ENCODE measurements at regions not wholly inside any gene's neighbourhood (a gene's known extent, or its start where the extent isn't known, plus 50 kb on each side); places are given as distances from the start of the nearest gene placed in this dataset.
"Not testable (repeated sequence)": the region's sequence is repeated elsewhere in the genome, so short reads cannot be mapped to it uniquely, and the experiment has no call there.

DNA sequence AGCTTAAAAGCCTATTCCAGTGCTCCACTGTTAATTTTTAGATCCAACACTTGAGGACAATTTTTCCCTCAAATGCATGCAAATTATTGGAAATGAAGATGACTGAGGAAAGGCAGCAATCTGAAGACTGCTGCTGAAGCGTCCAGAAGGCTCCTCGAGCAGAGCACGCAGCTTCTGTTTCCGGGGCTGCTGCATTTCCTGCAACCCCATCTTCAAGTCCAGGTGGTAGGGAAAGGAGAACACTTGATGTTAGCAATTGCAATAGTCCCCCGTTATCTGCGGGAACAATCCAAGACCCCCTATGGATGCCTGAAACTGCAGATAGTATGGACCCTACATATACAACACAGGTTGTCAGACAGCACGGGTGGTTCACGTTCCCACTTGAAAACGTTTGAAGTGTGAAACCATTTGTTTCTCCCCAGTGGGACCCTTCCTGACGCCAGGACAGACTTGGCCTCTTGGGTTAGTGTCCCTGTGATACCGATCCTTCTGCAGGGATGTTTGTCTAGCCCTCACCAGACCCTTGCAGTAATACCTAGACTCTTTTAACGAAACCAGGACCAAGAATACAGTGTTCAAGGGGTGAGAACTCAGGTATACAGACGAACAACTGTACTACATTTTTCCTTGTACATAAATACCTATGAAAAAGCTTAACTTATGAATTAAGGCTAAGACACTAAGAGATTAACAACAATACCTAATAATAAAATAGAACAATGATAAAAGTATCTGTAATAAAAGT, 152.3 kb downstream of the HSD17B3 start:
- no peak for TF ChIP-seq POLR2A (IDR thresholded peaks at IDR 0.05)
- TF ChIP-seq, protein P1, sequence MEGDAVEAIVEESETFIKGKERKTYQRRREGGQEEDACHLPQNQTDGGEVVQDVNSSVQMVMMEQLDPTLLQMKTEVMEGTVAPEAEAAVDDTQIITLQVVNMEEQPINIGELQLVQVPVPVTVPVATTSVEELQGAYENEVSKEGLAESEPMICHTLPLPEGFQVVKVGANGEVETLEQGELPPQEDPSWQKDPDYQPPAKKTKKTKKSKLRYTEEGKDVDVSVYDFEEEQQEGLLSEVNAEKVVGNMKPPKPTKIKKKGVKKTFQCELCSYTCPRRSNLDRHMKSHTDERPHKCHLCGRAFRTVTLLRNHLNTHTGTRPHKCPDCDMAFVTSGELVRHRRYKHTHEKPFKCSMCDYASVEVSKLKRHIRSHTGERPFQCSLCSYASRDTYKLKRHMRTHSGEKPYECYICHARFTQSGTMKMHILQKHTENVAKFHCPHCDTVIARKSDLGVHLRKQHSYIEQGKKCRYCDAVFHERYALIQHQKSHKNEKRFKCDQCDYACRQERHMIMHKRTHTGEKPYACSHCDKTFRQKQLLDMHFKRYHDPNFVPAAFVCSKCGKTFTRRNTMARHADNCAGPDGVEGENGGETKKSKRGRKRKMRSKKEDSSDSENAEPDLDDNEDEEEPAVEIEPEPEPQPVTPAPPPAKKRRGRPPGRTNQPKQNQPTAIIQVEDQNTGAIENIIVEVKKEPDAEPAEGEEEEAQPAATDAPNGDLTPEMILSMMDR (IDR thresholded peaks at IDR 0.05 in 4 of 5, conservative IDR thresholded peaks at IDR 0.05 in 1 of 5): no peak
- no peaks in the 10 kb centered on the region for H3K4me1 ChIP-seq
- no peak overlapping the region for H3K4me3 ChIP-seq
- no peaks in the 10 kb centered on the region for H3K36me3 ChIP-seq
- H3K27me3 ChIP-seq: no peaks in the 10 kb centered on the region
- no peak for DNase-seq
- no peak for ATAC-seq
- in situ Hi-C loops (cut with MboI; ENCODE audit: low sequenced_read_pairs in 4 of 4) (no loop called here), intact Hi-C loops (cut with DNase I; ENCODE audit: low total_unique reads) (no loop called here)
- H3K9me3 ChIP-seq: no peaks in the 10 kb centered on the region
- H3K27ac ChIP-seq: no peak overlapping the region

DNA sequence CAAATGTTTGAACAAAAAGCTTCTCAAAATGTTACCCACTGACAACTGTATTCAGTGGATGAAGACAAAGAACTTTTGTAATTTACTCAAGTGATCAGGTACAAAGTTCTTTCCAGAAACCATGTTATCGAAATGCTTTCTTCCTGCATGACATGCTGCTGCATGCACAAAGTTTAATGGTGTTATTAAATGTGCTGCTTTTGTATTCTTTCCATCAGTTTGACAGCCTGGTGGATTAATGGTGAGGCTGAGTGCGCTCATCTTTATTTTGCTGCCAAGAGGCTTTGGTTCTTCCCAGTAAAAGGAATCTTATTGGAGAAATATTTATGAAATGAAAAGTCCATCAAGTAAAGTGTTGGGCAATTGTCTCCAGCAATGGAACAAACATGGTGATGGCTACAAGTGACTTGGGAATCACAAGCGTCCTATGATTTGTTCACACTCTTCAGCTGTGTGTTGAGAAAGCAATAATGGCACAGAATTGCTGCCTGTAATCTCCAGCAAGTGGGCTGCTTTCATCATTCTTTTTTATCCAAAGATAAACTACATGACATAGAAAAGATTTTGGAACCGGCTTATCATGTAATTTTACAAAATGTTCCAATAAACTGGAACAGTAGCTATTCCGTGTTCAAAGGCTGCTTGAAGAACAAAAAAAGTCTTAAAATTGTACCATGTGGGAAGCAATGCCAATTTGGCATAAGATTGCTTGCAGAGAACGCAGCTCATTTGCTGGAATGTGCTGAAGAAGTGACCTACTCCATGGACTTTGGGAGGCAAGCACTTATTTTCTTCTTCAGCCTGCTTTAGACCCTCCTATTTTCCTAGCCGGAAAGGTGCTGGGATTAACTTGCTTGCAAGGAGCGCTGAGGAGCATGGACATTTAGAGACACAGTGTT, 153.1 kb downstream of the HSD17B3 start:
- H3K4me3 ChIP-seq: no peak overlapping the region
- in situ Hi-C loops (cut with MboI; ENCODE audit: low sequenced_read_pairs in 4 of 4) (no loop called here), intact Hi-C loops (cut with DNase I; ENCODE audit: low total_unique reads) (no loop called here)
- H3K27ac ChIP-seq: no peak overlapping the region
- no peak for TF ChIP-seq POLR2A (IDR thresholded peaks at IDR 0.05)
- TF ChIP-seq, protein P1 (IDR thresholded peaks at IDR 0.05 in 4 of 5, conservative IDR thresholded peaks at IDR 0.05 in 1 of 5): no peak
- DNase-seq (no peak), ATAC-seq (peak in 1 of 2 donors; percentile 50)
- no peaks in the 10 kb centered on the region for H3K4me1 ChIP-seq
- H3K9me3 ChIP-seq: no peaks in the 10 kb centered on the region
- no peaks in the 10 kb centered on the region for H3K27me3 ChIP-seq
- no peaks in the 10 kb centered on the region for H3K36me3 ChIP-seq

DNA sequence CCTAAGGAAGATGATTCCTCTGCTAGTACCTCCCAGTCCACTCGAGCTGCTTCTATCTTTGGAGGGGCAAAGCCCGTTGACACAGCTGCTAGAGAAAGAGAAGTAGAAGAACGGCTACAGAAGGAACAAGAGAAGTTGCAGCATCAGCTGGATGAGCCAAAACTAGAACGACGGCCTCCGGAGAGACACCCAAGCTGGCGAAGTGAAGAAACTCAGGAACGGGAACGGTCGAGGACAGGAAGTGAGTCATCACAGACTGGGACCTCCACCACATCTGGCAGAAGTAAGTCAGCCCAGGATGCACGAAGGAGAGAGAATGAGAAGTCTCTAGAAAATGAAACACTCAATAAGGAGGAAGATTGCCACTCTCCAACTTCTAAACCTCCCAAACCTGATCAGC, 154.9 kb downstream of the HSD17B3 start:
- H3K4me1 ChIP-seq; H3K4me3 ChIP-seq; ATAC-seq; H3K27ac ChIP-seq; H3K9me3 ChIP-seq; H3K36me3 ChIP-seq; intact Hi-C loops (cut with DNase I; ENCODE audit: low total_unique reads); in situ Hi-C loops (cut with MboI; ENCODE audit: low sequenced_read_pairs in 4 of 4); H3K27me3 ChIP-seq: not testable (repeated sequence)
- peak; percentile 20 to 57 for DNase-seq

DNA sequence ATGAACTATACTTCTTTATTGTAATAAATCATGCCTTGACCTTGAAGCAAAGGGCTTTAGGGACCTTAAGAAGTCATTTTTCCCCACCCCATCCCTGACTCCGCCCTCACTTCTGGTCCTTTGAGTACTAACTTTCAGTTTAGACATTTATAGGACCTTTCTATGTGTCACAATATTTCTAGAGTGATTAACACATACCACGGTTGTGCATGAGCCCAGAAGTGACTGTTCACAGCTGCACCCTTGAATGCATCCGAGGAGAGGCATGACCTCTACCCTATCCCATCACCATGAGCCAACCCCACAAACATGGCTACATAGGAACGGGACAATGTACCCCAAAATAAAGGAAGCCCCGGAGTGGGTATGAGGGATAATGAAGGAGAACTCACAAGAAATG, 160.3 kb downstream of the HSD17B3 start:
- H3K27me3 ChIP-seq: peaks cover 0 to 6% (median 2%) of the 10 kb centered on the region in 3 donors
- ATAC-seq: no peak
- in situ Hi-C loops (cut with MboI; ENCODE audit: low sequenced_read_pairs in 4 of 4) (no loop called here), intact Hi-C loops (cut with DNase I; ENCODE audit: low total_unique reads) (no loop called here)
- no peak overlapping the region for H3K27ac ChIP-seq
- DNase-seq: no peak
- TF ChIP-seq POLR2A (IDR thresholded peaks at IDR 0.05): no peak
- TF ChIP-seq, protein P1 (IDR thresholded peaks at IDR 0.05 in 4 of 5, conservative IDR thresholded peaks at IDR 0.05 in 1 of 5): no peak
- H3K4me1 ChIP-seq: no peaks in the 10 kb centered on the region
- no peak overlapping the region for H3K4me3 ChIP-seq
- no peaks in the 10 kb centered on the region for H3K9me3 ChIP-seq
- H3K36me3 ChIP-seq: no peaks in the 10 kb centered on the region

DNA sequence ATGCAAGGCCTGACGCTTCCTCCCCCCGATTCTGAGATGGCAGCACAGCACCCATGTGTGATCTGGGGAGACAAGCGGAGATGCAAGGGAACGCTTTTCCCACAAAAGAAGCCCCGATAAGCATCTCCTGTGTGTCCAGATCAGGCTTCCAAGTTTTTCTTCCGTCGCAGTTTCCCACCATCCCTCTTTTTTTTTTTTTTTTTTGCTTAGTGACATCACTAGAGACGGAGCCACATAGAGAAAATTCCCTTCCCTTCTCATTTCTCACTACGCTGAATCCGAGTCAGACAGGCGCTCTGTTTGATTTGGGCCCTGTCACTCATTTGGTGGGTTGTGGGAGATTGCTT, 160.9 kb downstream of the HSD17B3 start:
- no peak for ATAC-seq
- Histone ChIP-seq H3K4me3 (no peak overlapping the region), H3K27me3 (peaks cover 0 to 6% (median 2%) of the 10 kb centered on the region in 3 donors), H3K27ac (no peak overlapping the region), H3K4me1 (no peaks in the 10 kb centered on the region), H3K36me3 (no peaks in the 10 kb centered on the region), H3K9me3 (no peaks in the 10 kb centered on the region)
- in situ Hi-C loops (cut with MboI; ENCODE audit: low sequenced_read_pairs in 4 of 4) (no loop called here), intact Hi-C loops (cut with DNase I; ENCODE audit: low total_unique reads) (no loop called here)
- TF ChIP-seq, protein P1 (IDR thresholded peaks at IDR 0.05 in 4 of 5, conservative IDR thresholded peaks at IDR 0.05 in 1 of 5): no peak
- TF ChIP-seq POLR2A (IDR thresholded peaks at IDR 0.05): no peak
- no peak for DNase-seq

Measured in gastrocnemius medialis (tissue), 4 donors.